LNCAP (cell line): ENCODE measurements at regions not wholly inside any gene's neighbourhood (a gene's known extent, or its start where the extent isn't known, plus 50 kb on each side); places are given as distances from the start of the nearest gene placed in this dataset.

Experiments
- CTCF ChIP-seq: fragments of 450-650 bp; IDR thresholded peaks from 2 replicates; pipeline ENCODE4 v1.5.1; 2017; ENCODE audit warnings: mild to moderate bottlenecking

- no peak for TF ChIP-seq CTCF
These were observed 344.9 kb downstream of the CYRIA start for GRCh38 chr2:16320716-16321115.

GRCh38 chr2:16319551-16320121 is 346.0 kb downstream of the CYRIA start:
- no peak for TF ChIP-seq CTCF

GRCh38 chr2:16318474-16319195 is 347.0 kb downstream of the CYRIA start:
- no peak for TF ChIP-seq CTCF

GRCh38 chr2:16318051-16318450 is 347.6 kb downstream of the CYRIA start:
- no peak for TF ChIP-seq CTCF

GRCh38 chr2:16317211-16317830 is 348.3 kb downstream of the CYRIA start:
- no peak for TF ChIP-seq CTCF

GRCh38 chr2:16316456-16317210 is 349.0 kb downstream of the CYRIA start:
- no peak for TF ChIP-seq CTCF

- TF ChIP-seq CTCF, result no peak
These were observed 349.7 kb downstream of the CYRIA start for GRCh38 chr2:16315908-16316307.
